GM12878 (cell line): ENCODE measurements at regions not wholly inside any gene's neighbourhood (a gene's known extent, or its start where the extent isn't known, plus 50 kb on each side); places are given as distances from the start of the nearest gene placed in this dataset.

Experiments
- ATAC-seq: fragments of 200-7000 bp; cut with Tn5 transposase; 3 replicates; pipeline ENCODE4 v1.9.1; 2020; ENCODE audit warnings: mild to moderate bottlenecking, moderate library complexity
- BruUV-seq: library from RNA; stranded (reverse); fragments of 400-500 nt; replicated peaks from 2 replicates; lab custom pipeline; 2021; lab: Mats Ljungman, UMichigan
- CTCF ChIA-PET: fragments of 300-600 bp; sonication (Branson Sonifier 250); formaldehyde crosslinking; extraction: SDS; loops from one replicate; lab custom pipeline; 2021; ENCODE audit warnings: inconsistent platforms; lab: Yijun Ruan, JAX
- POLR2A ChIA-PET: fragments of 350-600 bp; formaldehyde crosslinking; extraction: SDS; loops from one replicate; lab custom pipeline; 2021; ENCODE audit warnings: inconsistent platforms; lab: Charles Lee
- RAD21 ChIA-PET: fragments of 300-600 bp; sonication (Branson Sonifier 250); formaldehyde crosslinking; loops from one replicate; lab custom pipeline; 2023; ENCODE audit warnings: antibody characterized with exemption; ENCODE audit not compliant: unreplicated experiment; lab: Charles Lee
- SMC1A ChIA-PET: fragments of 300-600 bp; sonication (Branson Sonifier 250); formaldehyde crosslinking; loops from one replicate; lab custom pipeline; 2023; ENCODE audit not compliant: unreplicated experiment, uncharacterized antibody; lab: Charles Lee
- DNase-seq: peaks from one replicate; pipeline ENCODE4 v3.0.0-alpha.2; 2011; ENCODE audit warnings: low read depth, low spot score
- FAIRE-seq: peaks from 3 replicates; lab custom pipeline; 2011; peaks lifted over from hg19 to GRCh38; lab: Jason Lieb, UNC
- H2AFZ ChIP-seq: 2 replicates; pipeline ENCODE4 v1.6.0; 2011; ENCODE audit warnings: low read depth, low read length, control low read depth; ENCODE audit not compliant: control insufficient read depth
- H3K27ac ChIP-seq: 2 replicates; pipeline ENCODE4 v1.5.1; 2011; ENCODE audit warnings: control low read depth; ENCODE audit not compliant: control insufficient read depth, insufficient read depth
- H3K27me3 ChIP-seq, 2 experiments: replicated peaks in 1 of 2; 2 replicates each; pipeline versions ENCODE4 v1.6.0 to v1.6.1; 2011; ENCODE audit warnings: low read length in 1 of 2; ENCODE audit not compliant: control insufficient read depth in 2 of 2, insufficient read depth in 2 of 2
- H3K36me3 ChIP-seq, 2 experiments: 2 replicates each; pipeline ENCODE4 v1.5.1; 2011; ENCODE audit warnings: low read length in 1 of 2; ENCODE audit not compliant: control insufficient read depth in 2 of 2, insufficient read depth in 2 of 2
- H3K4me1 ChIP-seq: 2 replicates; pipeline ENCODE4 v1.6.1; 2011; ENCODE audit warnings: mild to moderate bottlenecking, low read length, moderate library complexity, mixed read lengths; ENCODE audit not compliant: control insufficient read depth, insufficient read depth
- H3K4me2 ChIP-seq: 2 replicates; pipeline ENCODE4 v1.6.0; 2011; ENCODE audit warnings: control low read depth; ENCODE audit not compliant: control insufficient read depth, insufficient read depth
- H3K4me3 ChIP-seq: fragments of 200-600 bp; sonication (generic); 2 replicates; pipeline ENCODE4 v1.5.1; 2016
- H3K79me2 ChIP-seq: 2 replicates; pipeline ENCODE4 v1.6.0; 2011; ENCODE audit warnings: low read length; ENCODE audit not compliant: control insufficient read depth, insufficient read depth
- H3K9ac ChIP-seq: 2 replicates; pipeline ENCODE4 v1.8.0; 2011; ENCODE audit warnings: low read length, control low read depth, mixed read lengths; ENCODE audit not compliant: control insufficient read depth, insufficient read depth
- H3K9me3 ChIP-seq: replicated peaks from 3 replicates; pipeline ENCODE4 v1.5.1; 2011; ENCODE audit warnings: mild to moderate bottlenecking, low read length; ENCODE audit not compliant: control insufficient read depth, insufficient read depth
- H4K20me1 ChIP-seq: 2 replicates; pipeline ENCODE4 v1.6.0; 2011; ENCODE audit not compliant: control insufficient read depth, insufficient read depth
- BCL11A ChIP-seq: IDR thresholded peaks from 2 replicates; pipeline ENCODE4 v1.6.1; 2011; ENCODE audit warnings: low read depth, low read length
- BMI1 ChIP-seq: fragments of 450-650 bp; IDR thresholded peaks from 2 replicates; pipeline ENCODE4 v1.6.1; 2016; ENCODE audit warnings: mild to moderate bottlenecking, moderate library complexity, borderline replicate concordance
- CBX3 ChIP-seq: fragments of 200-600 bp; sonication (generic); IDR thresholded peaks from 2 replicates; pipeline ENCODE4 v1.6.1; 2016; ENCODE audit warnings: low read depth, borderline replicate concordance
- E2F8 ChIP-seq: fragments of 450-650 bp; IDR thresholded peaks from 2 replicates; pipeline ENCODE4 v1.6.1; 2018; ENCODE audit warnings: mild to moderate bottlenecking, low read depth, moderate library complexity; ENCODE audit not compliant: partially characterized antibody
- EGR1 ChIP-seq, 2 experiments: IDR thresholded peaks; 1 replicate in 1 of 2; 2 replicates in 1 of 2; pipeline ENCODE4 v1.6.1; 2011 to 2012; ENCODE audit warnings: low read depth in 2 of 2, low read length in 2 of 2, borderline replicate concordance in 1 of 2, mild to moderate bottlenecking in 1 of 2, moderate library complexity in 1 of 2
- FOXK2 ChIP-seq: fragments of 450-650 bp; IDR thresholded peaks from 2 replicates; pipeline ENCODE4 v1.6.1; 2017; ENCODE audit warnings: mild to moderate bottlenecking, moderate library complexity
- JUND ChIP-seq: IDR thresholded peaks from 2 replicates; pipeline ENCODE4 v1.6.1; 2012; ENCODE audit warnings: low read depth, mild to moderate bottlenecking, low read length, improper control_type of control experiment, moderate library complexity
- NFIC ChIP-seq: IDR thresholded peaks from 2 replicates; pipeline ENCODE4 v1.6.1; 2012; ENCODE audit warnings: low read depth, mild to moderate bottlenecking, inconsistent platforms, low read length, moderate library complexity
- PAX5 ChIP-seq: IDR thresholded peaks from 2 replicates; pipeline ENCODE4 v1.6.1; 2011; ENCODE audit warnings: low read depth, low read length, borderline replicate concordance
- SMAD1 ChIP-seq: fragments of 450-650 bp; IDR thresholded peaks from 2 replicates; pipeline ENCODE4 v1.6.1; 2018; ENCODE audit warnings: mild to moderate bottlenecking, low read depth; ENCODE audit not compliant: partially characterized antibody
- SMC3 ChIP-seq: IDR thresholded peaks from 2 replicates; pipeline ENCODE4 v1.6.1; 2011; ENCODE audit warnings: low read length, improper control_type of control experiment, borderline replicate concordance
- STAT3 ChIP-seq: IDR thresholded peaks from 2 replicates; pipeline ENCODE4 v1.6.1; 2011; ENCODE audit warnings: low read depth, low read length, improper control_type of control experiment
- TBL1XR1 ChIP-seq: IDR thresholded peaks from 2 replicates; pipeline ENCODE4 v1.6.1; 2012; ENCODE audit warnings: low read depth, low read length, improper control_type of control experiment
- TCF3 ChIP-seq: IDR thresholded peaks from 2 replicates; pipeline ENCODE4 v1.6.1; 2012; ENCODE audit warnings: low read depth, mild to moderate bottlenecking, low read length, borderline replicate concordance; ENCODE audit not compliant: insufficient read depth
- ZNF24 ChIP-seq: fragments of 450-650 bp; IDR thresholded peaks from 2 replicates; pipeline ENCODE4 v1.6.1; 2017; ENCODE audit warnings: antibody characterized with exemption, mild to moderate bottlenecking
- WGBS: methylation state at CpG from one replicate; pipeline ENCODE4 v1.1.6; 2016; ENCODE audit warnings: low lambda C conversion rate; ENCODE audit not compliant: insufficient replicate concordance, insufficient coverage; ENCODE audit errors: missing lambda C conversion rate; 5-methylcytosine and 5-hydroxymethylcytosine counted together
- in situ Hi-C: fragments of 300-500 bp; cut with MboI; formaldehyde crosslinking; loops from 9 replicates; pipeline ENCODE4 v1.14.3; 2018; ENCODE audit warnings: mixed read lengths
- intact Hi-C: fragments of 100-400 bp; cut with micrococcal nuclease; formaldehyde crosslinking; loops from one replicate; pipeline ENCODE4 v1.14.2; 2022; ENCODE audit not compliant: unreplicated experiment
- TF ChIP-seq, protein P1 (sequence below): IDR thresholded peaks from 2 replicates; pipeline ENCODE4 v1.6.1; 2011; ENCODE audit warnings: low read depth, mild to moderate bottlenecking, low read length, moderate library complexity, borderline replicate concordance; ENCODE audit errors: extremely low read depth
- TF ChIP-seq, protein P2 (sequence below): IDR thresholded peaks from 2 replicates; pipeline ENCODE4 v1.6.1; 2012; ENCODE audit warnings: low read depth, low read length, improper control_type of control experiment
- TF ChIP-seq, protein P3 (sequence below): fragments of 450-650 bp; formaldehyde crosslinking; IDR thresholded peaks from 2 replicates; pipeline ENCODE4 v1.4.0; 2022; ENCODE audit warnings: mild to moderate bottlenecking, moderate library complexity

DNA sequence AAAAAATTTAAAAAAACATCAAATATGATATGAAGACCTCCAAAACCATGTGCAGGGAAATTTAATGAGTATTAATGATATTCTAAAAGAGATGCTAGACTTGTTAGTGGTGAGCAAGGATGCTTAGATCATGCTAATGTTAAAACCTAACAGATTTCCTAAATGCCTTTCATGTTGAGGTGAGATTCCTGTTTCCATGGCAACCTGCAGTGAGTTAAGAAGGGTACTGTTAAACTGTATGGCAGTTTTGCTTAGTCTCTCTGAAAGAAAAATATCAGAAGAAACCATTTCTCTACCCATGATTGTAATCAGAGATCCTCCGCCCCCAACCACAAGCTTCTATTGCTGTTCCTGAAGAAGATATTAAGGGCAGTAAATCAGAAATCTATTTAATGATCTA, 321.6 kb upstream of the LRRC7 start:
- Histone ChIP-seq H3K36me3 (no peaks in the 10 kb centered on the region), H3K79me2 (no peaks in the 10 kb centered on the region), H4K20me1 (no peaks in the 10 kb centered on the region), H3K4me3 (no peak overlapping the region), H2AFZ (no peak overlapping the region), H3K9ac (no peak overlapping the region), H3K4me2 (no peak overlapping the region), H3K27me3 (no peaks in the 10 kb centered on the region), H3K4me1 (no peaks in the 10 kb centered on the region), H3K9me3 (no peaks in the 10 kb centered on the region), H3K27ac (no peak overlapping the region)
- TF ChIP-seq BMI1 (no peak), TCF3 (no peak), STAT3 (no peak), E2F8 (no peak), NFIC (no peak), EGR1 (IDR thresholded peaks at IDR 0.05; ENCODE audit: borderline replicate concordance in 1 of 2, low read depth in 2 of 2, low read length in 2 of 2) (no peak), PAX5 (no peak), FOXK2 (no peak), SMAD1 (no peak), BCL11A (no peak), CBX3 (no peak), TBL1XR1 (no peak), SMC3 (no peak), JUND (no peak), ZNF24 (no peak)
- TF ChIP-seq, protein P1, sequence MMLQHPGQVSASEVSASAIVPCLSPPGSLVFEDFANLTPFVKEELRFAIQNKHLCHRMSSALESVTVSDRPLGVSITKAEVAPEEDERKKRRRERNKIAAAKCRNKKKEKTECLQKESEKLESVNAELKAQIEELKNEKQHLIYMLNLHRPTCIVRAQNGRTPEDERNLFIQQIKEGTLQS: no peak
- TF ChIP-seq, protein P2, sequence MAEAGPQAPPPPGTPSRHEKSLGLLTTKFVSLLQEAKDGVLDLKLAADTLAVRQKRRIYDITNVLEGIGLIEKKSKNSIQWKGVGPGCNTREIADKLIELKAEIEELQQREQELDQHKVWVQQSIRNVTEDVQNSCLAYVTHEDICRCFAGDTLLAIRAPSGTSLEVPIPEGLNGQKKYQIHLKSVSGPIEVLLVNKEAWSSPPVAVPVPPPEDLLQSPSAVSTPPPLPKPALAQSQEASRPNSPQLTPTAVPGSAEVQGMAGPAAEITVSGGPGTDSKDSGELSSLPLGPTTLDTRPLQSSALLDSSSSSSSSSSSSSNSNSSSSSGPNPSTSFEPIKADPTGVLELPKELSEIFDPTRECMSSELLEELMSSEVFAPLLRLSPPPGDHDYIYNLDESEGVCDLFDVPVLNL: no peak
- TF ChIP-seq, protein P3, sequence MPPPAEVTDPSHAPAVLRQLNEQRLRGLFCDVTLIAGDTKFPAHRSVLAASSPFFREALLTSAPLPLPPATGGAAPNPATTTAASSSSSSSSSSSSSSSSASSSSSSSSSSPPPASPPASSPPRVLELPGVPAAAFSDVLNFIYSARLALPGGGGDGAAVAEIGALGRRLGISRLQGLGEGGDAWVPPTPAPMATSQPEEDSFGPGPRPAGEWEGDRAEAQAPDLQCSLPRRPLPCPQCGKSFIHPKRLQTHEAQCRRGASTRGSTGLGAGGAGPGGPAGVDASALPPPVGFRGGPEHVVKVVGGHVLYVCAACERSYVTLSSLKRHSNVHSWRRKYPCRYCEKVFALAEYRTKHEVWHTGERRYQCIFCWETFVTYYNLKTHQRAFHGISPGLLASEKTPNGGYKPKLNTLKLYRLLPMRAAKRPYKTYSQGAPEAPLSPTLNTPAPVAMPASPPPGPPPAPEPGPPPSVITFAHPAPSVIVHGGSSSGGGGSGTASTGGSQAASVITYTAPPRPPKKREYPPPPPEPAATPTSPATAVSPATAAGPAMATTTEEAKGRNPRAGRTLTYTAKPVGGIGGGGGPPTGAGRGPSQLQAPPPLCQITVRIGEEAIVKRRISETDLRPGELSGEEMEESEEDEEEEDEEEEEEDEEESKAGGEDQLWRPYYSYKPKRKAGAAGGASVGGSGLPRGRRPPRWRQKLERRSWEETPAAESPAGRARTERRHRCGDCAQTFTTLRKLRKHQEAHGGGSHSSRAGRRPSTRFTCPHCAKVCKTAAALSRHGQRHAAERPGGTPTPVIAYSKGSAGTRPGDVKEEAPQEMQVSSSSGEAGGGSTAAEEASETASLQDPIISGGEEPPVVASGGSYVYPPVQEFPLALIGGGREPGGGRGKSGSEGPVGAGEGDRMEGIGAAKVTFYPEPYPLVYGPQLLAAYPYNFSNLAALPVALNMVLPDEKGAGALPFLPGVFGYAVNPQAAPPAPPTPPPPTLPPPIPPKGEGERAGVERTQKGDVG (CRISPR knock-in tag): no peak
- 0% methylated on average over 1 of the region's 1 CpG for WGBS
- DNase-seq: no peak
- in situ Hi-C loops (no loop called here), intact Hi-C loops (no loop called here)
- CTCF ChIA-PET: interaction anchor here (1.0 kb wide), 1 partner anchor 12 kb away, joined by 3 read pairs; no protein-coding TSS in a partner anchor
- ATAC-seq: no peak
- RAD21 ChIA-PET: no interaction called here
- FAIRE-seq: no peak
- BruUV-seq: no TSS peak
- POLR2A ChIA-PET: no interaction called here
- SMC1A ChIA-PET: interaction anchor here (1.0 kb wide), 1 partner anchor 11 kb away, joined by 3 read pairs; no protein-coding TSS in a partner anchor
